HPDE6-E6E7 (cell line): ENCODE measurements at regions not wholly inside any gene's neighbourhood (a gene's known extent, or its start where the extent isn't known, plus 50 kb on each side); places are given as distances from the start of the nearest gene placed in this dataset.
"Not testable (repeated sequence)": the region's sequence is repeated elsewhere in the genome, so short reads cannot be mapped to it uniquely, and the experiment has no call there.

Experiments
- DNase-seq: peaks from one replicate; pipeline ENCODE4 v3.0.0; 2011; ENCODE audit warnings: missing footprints; ENCODE audit errors: extremely low spot score

DNA sequence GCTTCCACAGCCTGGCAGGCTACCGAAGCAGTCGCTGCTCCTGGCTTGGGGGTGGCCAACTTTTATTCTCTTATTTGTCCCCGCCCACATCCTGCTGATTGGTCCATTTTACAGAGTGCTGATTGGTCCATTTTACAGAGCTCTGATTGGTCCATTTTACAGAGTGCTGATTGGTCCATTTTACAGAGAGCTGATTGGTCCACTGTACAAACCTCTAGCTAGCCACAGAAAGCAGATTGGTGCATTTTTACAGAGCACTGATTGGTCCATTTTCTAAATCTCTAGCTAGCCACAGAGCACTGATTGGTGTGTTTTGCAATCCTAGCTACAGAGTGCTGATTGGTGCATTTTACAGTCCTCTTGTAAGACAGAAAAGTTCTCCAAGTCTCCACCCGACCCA is 187.9 kb upstream of the TOM1L1 start:
- not testable (repeated sequence) for DNase-seq

DNA sequence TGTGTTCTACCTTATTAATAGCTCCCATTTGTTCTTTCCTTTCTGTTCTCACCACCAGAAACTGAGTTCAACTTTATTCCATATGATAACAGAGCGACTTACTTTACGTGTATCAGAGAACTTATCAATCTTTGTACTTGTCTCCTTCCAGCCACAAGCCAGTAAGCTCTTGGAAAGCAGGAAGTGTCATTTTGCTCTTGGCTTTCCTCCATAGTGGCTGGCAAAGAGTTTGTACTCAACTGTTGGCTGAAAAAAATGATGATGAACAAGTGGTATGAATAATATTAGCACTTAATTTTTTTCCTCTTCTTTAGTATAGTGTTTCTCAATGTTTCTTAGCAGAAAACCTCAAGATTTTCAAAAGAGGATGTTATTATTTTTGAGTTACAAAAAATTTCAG is 182.4 kb upstream of the TOM1L1 start:
- DNase-seq: no peak

DNA sequence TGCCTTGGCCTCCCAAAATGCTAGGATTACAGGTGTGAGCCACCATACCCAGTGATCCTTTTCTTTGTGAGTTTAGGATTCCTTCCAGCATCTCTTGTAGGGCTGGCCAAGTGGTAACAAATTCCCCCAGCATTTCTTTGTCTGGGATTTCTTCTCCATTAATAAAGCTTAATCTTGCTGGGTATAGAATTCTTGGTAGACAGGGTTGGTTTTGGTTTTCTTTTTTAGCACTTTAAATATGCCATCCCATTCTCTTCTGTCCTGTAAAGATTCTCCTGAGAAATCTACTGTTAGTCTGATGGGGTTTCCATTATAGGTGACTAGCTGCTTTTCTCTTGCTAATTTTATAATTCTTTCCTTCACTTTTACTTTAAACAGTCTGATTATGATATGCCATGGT is 173.0 kb upstream of the TOM1L1 start:
- no peak for DNase-seq

DNA sequence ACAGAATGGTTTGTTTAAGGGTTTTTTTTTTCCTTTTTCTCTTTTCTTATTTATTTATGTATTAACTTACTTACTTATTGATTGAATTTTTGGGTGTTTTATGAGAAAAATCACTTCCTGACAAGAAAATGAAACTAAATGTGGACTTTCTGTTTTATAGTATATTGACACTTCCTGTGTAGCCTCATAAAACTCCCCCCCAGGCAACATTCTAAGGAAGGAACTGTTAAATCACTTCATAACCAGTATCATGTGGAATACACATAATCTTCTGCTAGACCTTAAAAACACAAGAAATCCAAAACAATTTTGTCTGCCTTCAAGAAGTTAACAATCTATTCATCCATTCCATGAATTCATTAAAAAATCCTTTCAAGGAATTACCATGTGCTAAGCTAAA is 164.1 kb upstream of the TOM1L1 start:
- no peak for DNase-seq

GRCh38 chr17:54738496-54738895 is 162.2 kb upstream of the TOM1L1 start:
- DNase-seq: no peak

DNA sequence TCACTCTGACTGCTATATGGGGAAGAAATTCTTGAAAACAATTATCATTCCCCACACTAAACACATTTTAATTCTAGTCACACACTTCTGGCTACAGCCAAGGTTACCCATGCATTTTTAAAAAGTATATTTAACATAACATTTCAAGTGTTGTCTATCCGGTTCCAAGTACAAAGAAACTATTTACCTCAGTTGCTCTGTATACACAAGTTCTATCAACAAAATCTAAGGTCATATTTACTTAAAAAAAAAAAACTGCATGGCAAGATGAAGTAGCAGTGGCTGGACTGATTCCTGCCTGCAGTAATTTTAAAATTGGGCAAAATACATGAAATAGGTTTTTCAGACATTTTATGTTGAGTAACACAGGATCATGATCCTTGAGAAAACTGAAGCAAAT is 155.9 kb upstream of the TOM1L1 start:
- DNase-seq: no peak

- no peak for DNase-seq
Measured at GRCh38 chr17:54745239-54745638, 155.4 kb upstream of the TOM1L1 start.

- no peak for DNase-seq
Measured at GRCh38 chr17:54745862-54746261, 154.8 kb upstream of the TOM1L1 start.

DNA sequence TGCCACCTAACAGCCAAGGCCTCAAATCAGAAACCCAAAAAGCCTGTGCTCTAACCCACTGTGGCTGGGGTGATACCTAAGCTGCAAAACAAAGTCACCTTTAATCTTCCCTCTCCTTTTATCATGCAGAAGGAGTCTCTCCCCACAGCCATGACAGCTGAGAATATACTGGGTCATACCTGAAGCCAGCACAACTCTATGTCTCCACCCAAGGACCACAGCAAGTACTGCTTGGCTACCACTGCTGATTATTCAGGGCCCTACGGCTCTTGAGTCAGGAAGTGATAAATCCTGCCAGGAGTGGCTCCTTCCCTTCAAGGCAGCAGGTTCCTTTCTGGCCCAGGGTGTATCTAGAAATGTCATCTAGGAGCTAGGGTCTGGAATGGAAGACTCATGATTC is 151.5 kb upstream of the TOM1L1 start:
- no peak for DNase-seq

DNA sequence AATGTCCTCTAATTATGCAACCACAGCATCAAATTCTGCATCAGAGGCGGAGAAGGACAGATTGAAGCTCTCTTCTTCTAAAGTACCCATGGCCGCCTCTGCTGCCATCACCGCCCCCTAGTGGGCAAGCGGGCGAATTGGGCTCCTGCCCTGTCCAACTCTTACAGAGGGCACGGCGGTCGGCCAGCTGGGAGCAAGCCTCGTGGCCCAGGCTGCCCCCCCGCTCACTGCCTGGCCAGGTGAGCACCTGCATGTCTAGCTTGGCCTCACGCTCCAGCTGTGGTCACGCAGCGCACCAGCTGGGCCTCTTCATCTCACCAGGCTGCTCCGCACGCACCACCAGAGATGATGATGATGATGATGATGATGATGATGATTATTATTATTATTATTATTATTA is 146.1 kb upstream of the TOM1L1 start:
- no peak for DNase-seq

DNA sequence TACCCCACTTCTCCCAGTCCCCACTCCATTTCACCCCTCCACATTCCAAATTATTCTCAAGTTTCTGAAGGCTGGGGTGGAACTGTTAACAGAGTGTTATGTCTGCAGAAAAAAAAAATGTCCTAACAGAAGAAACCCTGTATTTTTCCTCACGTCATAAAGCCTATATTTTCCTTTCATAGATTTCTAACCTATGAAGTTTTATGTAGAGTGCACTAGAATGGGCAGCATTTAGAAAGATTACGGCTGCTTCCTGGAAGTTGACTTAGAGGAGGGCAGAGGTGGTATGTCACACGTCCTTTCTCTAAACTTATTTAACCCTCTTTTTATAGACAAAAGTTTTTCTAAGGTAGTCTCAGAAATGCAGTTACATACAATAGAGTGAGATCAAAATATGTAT is 139.8 kb upstream of the TOM1L1 start:
- no peak for DNase-seq

- DNase-seq: no peak
Measured at GRCh38 chr17:54770836-54771235, 129.8 kb upstream of the TOM1L1 start.

GRCh38 chr17:54771409-54771915 is 129.2 kb upstream of the TOM1L1 start:
- DNase-seq: no peak

GRCh38 chr17:54780238-54780637 is 120.4 kb upstream of the TOM1L1 start:
- DNase-seq: no peak

DNA sequence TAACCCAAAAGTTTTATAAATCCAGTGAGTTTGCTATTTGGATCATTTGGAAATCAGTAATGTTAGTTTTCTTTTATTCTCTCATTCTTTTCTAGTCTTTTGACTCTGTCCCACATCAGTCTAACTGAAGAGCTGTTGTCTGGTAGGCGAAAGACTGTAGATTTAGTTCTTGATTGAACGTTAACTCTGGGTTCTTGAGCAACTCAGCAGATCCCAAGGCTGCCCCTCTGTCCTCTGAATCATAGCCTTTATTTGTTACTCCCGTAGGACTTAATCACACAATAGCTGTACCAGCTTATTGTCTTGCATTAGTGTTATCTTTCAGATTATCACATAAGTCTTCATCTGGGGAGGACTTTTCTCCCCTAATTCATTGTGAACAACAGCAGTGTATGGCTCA is 119.3 kb upstream of the TOM1L1 start:
- DNase-seq: no peak

GRCh38 chr17:54784305-54784704 is 116.3 kb upstream of the TOM1L1 start:
- DNase-seq: no peak

GRCh38 chr17:54785643-54786268 is 114.9 kb upstream of the TOM1L1 start:
- DNase-seq: no peak

- DNase-seq: no peak
Measured at GRCh38 chr17:54789101-54789880, 111.4 kb upstream of the TOM1L1 start.

DNA sequence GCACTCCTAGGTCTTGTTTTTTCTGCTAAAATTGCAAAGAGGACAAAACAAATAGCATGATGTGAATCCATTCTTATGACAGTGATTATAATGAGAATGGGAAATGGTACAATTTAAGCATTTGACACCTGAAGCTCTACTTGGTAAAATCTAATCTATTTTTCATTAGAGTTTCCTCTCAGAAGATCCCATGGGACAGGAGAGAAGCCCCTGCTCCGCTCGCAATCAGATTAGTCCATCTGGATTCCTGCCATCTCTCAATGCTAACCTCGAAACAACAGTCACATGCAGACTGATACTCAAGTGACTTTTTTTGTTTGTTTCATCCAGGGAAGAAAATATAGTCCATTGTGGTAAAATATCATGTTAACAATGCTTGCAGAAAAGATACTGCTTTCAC is 107.4 kb upstream of the TOM1L1 start:
- DNase-seq: no peak

- no peak for DNase-seq
Measured at GRCh38 chr17:54795046-54795445, 105.6 kb upstream of the TOM1L1 start.

GRCh38 chr17:54807331-54807730 is 93.3 kb upstream of the TOM1L1 start:
- no peak for DNase-seq

DNA sequence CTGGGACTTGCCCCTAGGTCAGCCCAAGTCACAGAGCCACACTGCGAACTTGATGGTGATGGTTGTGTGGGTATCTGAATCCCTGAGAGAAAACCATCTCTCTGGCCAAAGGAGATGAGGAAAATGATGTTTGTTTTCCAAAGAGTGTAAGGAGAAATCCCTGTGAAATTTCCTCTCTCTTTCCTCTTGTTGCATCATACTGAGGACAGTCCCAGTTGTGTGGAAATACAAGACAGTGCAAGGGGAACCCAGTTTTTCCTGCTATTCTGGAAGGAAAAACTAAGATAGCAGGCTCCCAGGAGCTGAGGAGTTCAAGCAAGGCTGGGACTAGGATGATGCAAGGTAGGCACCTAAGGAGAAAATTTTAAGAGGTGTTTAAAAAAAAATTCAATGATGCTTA is 86.8 kb upstream of the TOM1L1 start:
- no peak for DNase-seq

- DNase-seq: no peak
Measured at GRCh38 chr17:54814371-54814770, 86.3 kb upstream of the TOM1L1 start.
